Mesothelial cell of epicardium (in vitro differentiated cells): ENCODE measurements at regions not wholly inside any gene's neighbourhood (a gene's known extent, or its start where the extent isn't known, plus 50 kb on each side); places are given as distances from the start of the nearest gene placed in this dataset.

Experiments used
- DNase-seq, 2 experiments: peaks; one replicate each; pipeline ENCODE4 v3.0.0; 2021; ENCODE audit warnings: low spot score in 2 of 2; ENCODE audit not compliant: unreplicated experiment in 2 of 2
- H3K27ac Mint-ChIP-seq: 2 replicates; pipeline ENCODE4 v1.8.0; 2021; ENCODE audit warnings: mixed read lengths
- H3K27me3 Mint-ChIP-seq: 2 replicates; pipeline ENCODE4 v1.8.0; 2021; ENCODE audit warnings: low read depth, mixed read lengths
- H3K36me3 Mint-ChIP-seq: 2 replicates; pipeline ENCODE4 v1.8.0; 2021; ENCODE audit warnings: mixed read lengths
- H3K4me1 Mint-ChIP-seq: 2 replicates; pipeline ENCODE4 v1.8.0; 2021; ENCODE audit warnings: mixed read lengths
- H3K4me3 Mint-ChIP-seq: 2 replicates; pipeline ENCODE4 v1.8.0; 2021; ENCODE audit warnings: mild to moderate bottlenecking, moderate library complexity, mixed read lengths
- H3K9me3 Mint-ChIP-seq: 2 replicates; pipeline ENCODE4 v1.8.0; 2021; ENCODE audit warnings: mixed read lengths
- TF ChIP-seq, protein P1 (sequence below): fragments of 200-600 bp; sonication (generic); IDR thresholded peaks from one replicate; pipeline ENCODE4 v1.5.0; 2021; ENCODE audit warnings: antibody characterized with exemption; ENCODE audit not compliant: unreplicated experiment

DNA sequence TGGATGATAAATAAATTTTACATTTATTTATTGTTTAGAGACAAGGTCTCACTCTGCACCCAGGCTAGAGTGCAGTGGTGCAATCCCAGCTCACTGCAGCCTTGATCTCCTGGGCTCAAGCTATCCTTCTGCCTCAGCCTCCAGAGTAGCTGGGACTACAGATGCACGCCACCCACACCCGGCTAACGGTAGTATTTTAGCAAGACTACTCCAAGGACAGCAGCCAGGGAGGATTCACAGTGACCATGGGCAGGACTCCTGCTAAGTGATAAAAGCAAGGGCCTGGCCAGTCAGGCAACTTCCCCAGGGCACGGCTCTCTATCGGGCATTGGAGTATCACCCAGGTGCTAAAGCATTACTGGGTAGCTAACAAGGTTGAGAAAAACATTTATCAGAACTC is 55.4 kb downstream of the ARL6IP4 start:
- peaks cover 9% of the 10 kb centered on the region for H3K4me1 Mint-ChIP-seq
- no peaks in the 10 kb centered on the region for H3K9me3 Mint-ChIP-seq
- no peak overlapping the region for H3K27ac Mint-ChIP-seq
- no peaks in the 10 kb centered on the region for H3K36me3 Mint-ChIP-seq
- no peak for DNase-seq
- H3K27me3 Mint-ChIP-seq: no peaks in the 10 kb centered on the region
- TF ChIP-seq, protein P1, sequence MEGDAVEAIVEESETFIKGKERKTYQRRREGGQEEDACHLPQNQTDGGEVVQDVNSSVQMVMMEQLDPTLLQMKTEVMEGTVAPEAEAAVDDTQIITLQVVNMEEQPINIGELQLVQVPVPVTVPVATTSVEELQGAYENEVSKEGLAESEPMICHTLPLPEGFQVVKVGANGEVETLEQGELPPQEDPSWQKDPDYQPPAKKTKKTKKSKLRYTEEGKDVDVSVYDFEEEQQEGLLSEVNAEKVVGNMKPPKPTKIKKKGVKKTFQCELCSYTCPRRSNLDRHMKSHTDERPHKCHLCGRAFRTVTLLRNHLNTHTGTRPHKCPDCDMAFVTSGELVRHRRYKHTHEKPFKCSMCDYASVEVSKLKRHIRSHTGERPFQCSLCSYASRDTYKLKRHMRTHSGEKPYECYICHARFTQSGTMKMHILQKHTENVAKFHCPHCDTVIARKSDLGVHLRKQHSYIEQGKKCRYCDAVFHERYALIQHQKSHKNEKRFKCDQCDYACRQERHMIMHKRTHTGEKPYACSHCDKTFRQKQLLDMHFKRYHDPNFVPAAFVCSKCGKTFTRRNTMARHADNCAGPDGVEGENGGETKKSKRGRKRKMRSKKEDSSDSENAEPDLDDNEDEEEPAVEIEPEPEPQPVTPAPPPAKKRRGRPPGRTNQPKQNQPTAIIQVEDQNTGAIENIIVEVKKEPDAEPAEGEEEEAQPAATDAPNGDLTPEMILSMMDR: no peak
- no peak overlapping the region for H3K4me3 Mint-ChIP-seq

DNA sequence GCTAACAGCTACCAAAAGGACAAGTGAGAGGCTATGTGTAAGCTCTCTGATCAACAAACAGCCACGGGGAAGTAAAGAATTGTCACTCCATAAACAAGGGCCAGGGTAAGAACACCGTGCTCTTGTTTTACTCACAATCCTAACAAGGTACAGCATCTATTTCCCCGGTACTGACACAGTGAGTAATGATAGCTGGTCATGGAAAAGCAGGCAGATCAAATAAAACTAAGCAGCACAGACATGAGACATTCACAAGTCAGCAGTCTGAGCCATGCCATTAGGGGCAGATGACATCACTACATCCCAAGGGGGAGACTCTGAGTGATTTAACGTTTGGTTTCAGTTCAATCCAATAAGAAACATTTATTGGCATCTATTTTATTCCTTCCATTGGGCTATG is 54.4 kb downstream of the ARL6IP4 start:
- no peak for DNase-seq
- Mint-ChIP-seq H3K4me1 (peaks cover 7% of the 10 kb centered on the region), H3K27me3 (no peaks in the 10 kb centered on the region), H3K36me3 (no peaks in the 10 kb centered on the region), H3K4me3 (no peak overlapping the region), H3K9me3 (no peaks in the 10 kb centered on the region), H3K27ac (no peak overlapping the region)
- TF ChIP-seq, protein P1: no peak

DNA sequence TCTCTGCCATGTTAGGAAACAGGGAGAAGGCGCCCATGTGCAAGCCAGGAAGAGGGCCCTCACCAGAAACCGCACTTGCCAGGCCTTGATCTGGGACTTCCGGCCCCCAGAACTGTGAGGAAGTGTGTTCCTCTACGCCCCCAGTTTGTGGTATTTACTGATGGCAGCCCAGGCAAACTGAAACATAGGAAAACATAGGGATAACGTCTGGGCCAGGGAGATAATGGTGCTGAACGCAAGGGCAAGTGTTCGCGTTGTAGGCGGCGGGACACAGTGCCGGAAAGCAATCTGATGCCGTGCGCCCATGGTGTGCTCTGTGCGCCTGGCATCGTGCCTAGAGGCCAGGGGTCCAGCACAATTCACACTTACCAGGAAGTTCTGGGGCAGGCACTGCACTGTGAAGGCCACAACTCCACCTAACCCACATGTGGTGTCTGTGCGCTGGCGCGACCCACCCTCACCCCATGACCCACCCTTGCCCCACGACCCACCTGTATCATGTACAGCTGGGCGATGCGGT is 53.6 kb downstream of the ARL6IP4 start:
- no peaks in the 10 kb centered on the region for H3K36me3 Mint-ChIP-seq
- peaks cover 7% of the 10 kb centered on the region for H3K4me1 Mint-ChIP-seq
- H3K27ac Mint-ChIP-seq: no peak overlapping the region
- H3K9me3 Mint-ChIP-seq: no peaks in the 10 kb centered on the region
- TF ChIP-seq, protein P1: no peak
- H3K4me3 Mint-ChIP-seq: no peak overlapping the region
- no peaks in the 10 kb centered on the region for H3K27me3 Mint-ChIP-seq
- DNase-seq: no peak

DNA sequence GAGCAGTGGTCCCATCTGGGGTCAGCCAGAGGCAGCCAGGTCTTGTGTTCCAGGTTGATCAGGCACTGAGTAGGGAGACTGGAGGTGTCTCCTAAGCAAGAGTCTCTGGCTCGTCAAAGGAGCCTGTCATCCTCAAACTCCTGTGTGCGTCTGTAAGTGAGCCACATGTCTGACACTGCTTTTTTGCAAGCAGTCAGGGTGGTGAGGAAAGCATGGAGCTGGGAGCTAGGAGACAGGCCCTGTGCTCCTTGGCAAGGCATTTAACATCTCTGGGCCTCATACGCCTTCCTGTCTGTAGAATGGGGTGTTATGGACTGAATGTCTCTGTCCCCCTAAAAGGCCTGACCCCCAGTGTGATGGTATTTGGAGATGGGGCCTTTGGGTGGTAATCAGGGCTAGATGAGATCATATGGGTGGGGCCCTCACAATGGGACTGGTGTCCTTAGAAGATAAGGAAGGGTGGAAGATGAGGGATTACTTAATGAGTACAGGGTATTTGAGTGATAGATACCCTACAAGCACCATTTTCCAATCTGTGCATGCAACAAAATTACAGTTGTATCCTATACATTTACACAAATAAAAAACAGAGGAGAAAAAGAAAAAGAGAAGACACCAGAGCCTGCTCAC is 53.0 kb downstream of the ARL6IP4 start:
- no peak for DNase-seq
- Mint-ChIP-seq H3K9me3 (no peaks in the 10 kb centered on the region), H3K27me3 (no peaks in the 10 kb centered on the region), H3K27ac (no peak overlapping the region), H3K4me3 (no peak overlapping the region), H3K36me3 (no peaks in the 10 kb centered on the region), H3K4me1 (peaks cover 9% of the 10 kb centered on the region)
- TF ChIP-seq, protein P1: no peak

DNA sequence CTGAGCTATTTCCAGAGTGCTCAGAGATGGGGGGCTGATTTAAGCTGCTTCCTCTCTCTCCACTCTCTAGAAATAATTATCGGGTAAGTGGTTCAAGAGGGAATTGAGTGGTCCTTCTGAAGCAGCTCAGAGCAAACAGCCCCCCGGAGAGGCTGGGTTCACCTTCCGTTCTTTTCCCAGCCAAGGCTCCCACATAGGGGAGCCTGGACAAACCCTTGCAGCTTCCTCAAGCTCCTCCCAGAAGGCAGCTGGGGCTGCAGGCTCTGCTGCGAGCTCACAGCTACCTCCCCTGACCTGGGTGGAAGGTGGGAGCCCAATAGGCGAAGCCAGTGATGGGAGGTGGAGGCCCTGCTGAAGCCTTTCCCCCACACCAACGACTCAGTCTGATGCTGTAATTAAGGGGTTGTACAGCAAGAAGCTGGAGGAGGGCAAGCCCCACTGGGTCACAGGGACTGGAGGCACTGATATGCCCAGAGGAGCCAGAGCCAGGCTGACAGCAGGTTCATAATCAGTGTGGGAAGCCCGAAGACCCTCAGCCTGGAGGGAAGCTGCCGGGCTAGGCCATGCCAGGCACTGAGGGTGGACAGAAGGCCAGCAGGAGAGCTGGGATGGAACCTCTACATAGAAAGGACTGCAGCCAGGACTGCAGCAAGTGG is 52.4 kb downstream of the ARL6IP4 start:
- no peaks in the 10 kb centered on the region for H3K36me3 Mint-ChIP-seq
- no peak overlapping the region for H3K27ac Mint-ChIP-seq
- no peaks in the 10 kb centered on the region for H3K9me3 Mint-ChIP-seq
- H3K27me3 Mint-ChIP-seq: no peaks in the 10 kb centered on the region
- no peak overlapping the region for H3K4me3 Mint-ChIP-seq
- peaks cover 11% of the 10 kb centered on the region for H3K4me1 Mint-ChIP-seq
- no peak for DNase-seq
- TF ChIP-seq, protein P1: no peak
